Endothelial cell (in vitro differentiated cells): ENCODE measurements at regions not wholly inside any gene's neighbourhood (a gene's known extent, or its start where the extent isn't known, plus 50 kb on each side); places are given as distances from the start of the nearest gene placed in this dataset.

Source experiments
- DNase-seq: peaks from one replicate; pipeline ENCODE4 v3.0.0; 2021; ENCODE audit warnings: low spot score
- H3K27ac Mint-ChIP-seq: one replicate; pipeline ENCODE4 v1.8.0; 2021; ENCODE audit warnings: mixed read lengths, inconsistent platforms; ENCODE audit not compliant: unreplicated experiment
- H3K27me3 Mint-ChIP-seq: one replicate; pipeline ENCODE4 v1.8.0; 2021; ENCODE audit warnings: mild to moderate bottlenecking, moderate library complexity, mixed read lengths, inconsistent platforms; ENCODE audit not compliant: unreplicated experiment
- H3K36me3 Mint-ChIP-seq: one replicate; pipeline ENCODE4 v1.8.0; 2021; ENCODE audit warnings: mild to moderate bottlenecking, low read depth, mixed read lengths, inconsistent platforms; ENCODE audit not compliant: unreplicated experiment
- H3K4me1 Mint-ChIP-seq: one replicate; pipeline ENCODE4 v1.8.0; 2021; ENCODE audit warnings: mild to moderate bottlenecking, mixed read lengths, inconsistent platforms; ENCODE audit not compliant: unreplicated experiment
- H3K4me3 Mint-ChIP-seq: one replicate; pipeline ENCODE4 v1.8.0; 2021; ENCODE audit warnings: mild to moderate bottlenecking, mixed read lengths, inconsistent platforms; ENCODE audit not compliant: unreplicated experiment
- H3K9me3 Mint-ChIP-seq: one replicate; pipeline ENCODE4 v1.8.0; 2021; ENCODE audit warnings: mixed read lengths, inconsistent platforms; ENCODE audit not compliant: unreplicated experiment
- CTCF ChIP-seq: fragments of 200-600 bp; sonication (generic); IDR thresholded peaks from one replicate; pipeline ENCODE4 v1.5.0; 2021; ENCODE audit warnings: antibody characterized with exemption; ENCODE audit not compliant: unreplicated experiment

GRCh38 chr1:90824551-90824950 is 107.4 kb upstream of the BARHL2 start:
- Mint-ChIP-seq H3K27ac (no peak overlapping the region), H3K9me3 (no peaks in the 10 kb centered on the region)
- TF ChIP-seq CTCF: no peak

GRCh38 chr1:90823686-90824085 is 106.6 kb upstream of the BARHL2 start:
- TF ChIP-seq CTCF: no peak
- Mint-ChIP-seq H3K27ac (no peak overlapping the region), H3K4me3 (no peak overlapping the region), H3K27me3 (no peaks in the 10 kb centered on the region), H3K9me3 (no peaks in the 10 kb centered on the region), H3K4me1 (no peaks in the 10 kb centered on the region), H3K36me3 (no peaks in the 10 kb centered on the region)
- DNase-seq: no peak

More at GRCh38 chr1:90824551-90824950, 107.4 kb upstream of the BARHL2 start:
- Mint-ChIP-seq H3K4me3 (no peak overlapping the region), H3K36me3 (no peaks in the 10 kb centered on the region), H3K4me1 (no peaks in the 10 kb centered on the region), H3K27me3 (no peaks in the 10 kb centered on the region)
- DNase-seq: no peak

- TF ChIP-seq CTCF: no peak
- Mint-ChIP-seq H3K9me3 (no peaks in the 10 kb centered on the region), H3K4me3 (no peak overlapping the region), H3K36me3 (no peaks in the 10 kb centered on the region), H3K27ac (no peak overlapping the region), H3K27me3 (no peaks in the 10 kb centered on the region), H3K4me1 (no peaks in the 10 kb centered on the region)
- DNase-seq: no peak
Observed at GRCh38 chr1:90821788-90822359, 104.8 kb upstream of the BARHL2 start.

- TF ChIP-seq CTCF: no peak
- no peaks in the 10 kb centered on the region for H3K4me1 Mint-ChIP-seq
- no peaks in the 10 kb centered on the region for H3K27me3 Mint-ChIP-seq
- H3K4me3 Mint-ChIP-seq: no peak overlapping the region
- H3K9me3 Mint-ChIP-seq: no peaks in the 10 kb centered on the region
- H3K27ac Mint-ChIP-seq: no peak overlapping the region
- no peak for DNase-seq
- H3K36me3 Mint-ChIP-seq: no peaks in the 10 kb centered on the region
Observed at GRCh38 chr1:90821152-90821787, 104.2 kb upstream of the BARHL2 start.

- H3K36me3 Mint-ChIP-seq: no peaks in the 10 kb centered on the region
- H3K27ac Mint-ChIP-seq: no peak overlapping the region
- H3K4me3 Mint-ChIP-seq: no peak overlapping the region
- no peak for DNase-seq
- no peaks in the 10 kb centered on the region for H3K4me1 Mint-ChIP-seq
- H3K27me3 Mint-ChIP-seq: no peaks in the 10 kb centered on the region
- no peaks in the 10 kb centered on the region for H3K9me3 Mint-ChIP-seq
- TF ChIP-seq CTCF: no peak
Observed at GRCh38 chr1:90820745-90821144, 103.6 kb upstream of the BARHL2 start.
